Adrenal gland (tissue), 9 donors: ENCODE measurements at regions not wholly inside any gene's neighbourhood (a gene's known extent, or its start where the extent isn't known, plus 50 kb on each side); places are given as distances from the start of the nearest gene placed in this dataset.

Experiments
- DNase-seq, 7 donors: peaks; one replicate each; pipeline ENCODE4 v3.0.0-alpha.2; 2019 to 2020
- H3K27ac ChIP-seq, 5 donors: fragments of 200-600 bp; sonication (generic) in 4 of 5; 1 replicate in 3 of 5; 2 replicates in 2 of 5; pipeline versions ENCODE4 v1.5.1 to v1.8.0; 2016 to 2020; ENCODE audit warnings: mild to moderate bottlenecking in 1 of 5
- H3K27me3 ChIP-seq: fragments of 200-600 bp; 2 replicates; pipeline ENCODE4 v1.8.0; 2021
- H3K36me3 ChIP-seq, 2 donors: fragments of 200-600 bp; replicated peaks in 1 of 2; 1 replicate in 1 of 2; 2 replicates in 1 of 2; pipeline versions ENCODE4 v1.5.1 to v1.8.0; 2018 to 2022
- H3K4me1 ChIP-seq, 2 donors: fragments of 200-600 bp; replicated peaks in 1 of 2; 1 replicate in 1 of 2; 2 replicates in 1 of 2; pipeline versions ENCODE4 v1.5.1 to v1.8.0; 2018 to 2021
- H3K4me3 ChIP-seq, 4 donors: fragments of 200-600 bp; sonication (generic) in 3 of 4; one replicate each; pipeline ENCODE4 v1.5.1; 2016 to 2018
- H3K9me3 ChIP-seq, 3 donors: fragments of 200-600 bp; sonication (generic) in 1 of 3; replicated peaks in 1 of 3; 1 replicate in 2 of 3; 2 replicates in 1 of 3; pipeline versions ENCODE4 v1.5.1 to v1.8.0; 2016 to 2021
- CTCF ChIP-seq, 6 experiments: fragments of 450-650 bp in 4 of 6; fragments of 200-600 bp in 2 of 6; sonication (generic) in 1 of 6; IDR thresholded peaks; 1 replicate in 5 of 6; 2 replicates in 1 of 6; pipeline versions ENCODE4 v1.5.1 to v1.8.0; 2016 to 2021; ENCODE audit warnings: antibody characterized with exemption in 6 of 6, mild to moderate bottlenecking in 2 of 6, moderate library complexity in 1 of 6
- POLR2A ChIP-seq, 2 donors: fragments of 450-650 bp; IDR thresholded peaks; one replicate each; pipeline ENCODE4 v1.6.1; 2017; ENCODE audit warnings: antibody characterized with exemption in 2 of 2, mild to moderate bottlenecking in 2 of 2, moderate library complexity in 1 of 2
- WGBS, 4 donors: extraction: QIAGEN DNeasy Blood & Tissue Kit in 2 of 4; methylation state at CpG; one replicate each; pipeline versions ENCODE4 v1.1.5 to v1.1.7; 2013 to 2017; 5-methylcytosine and 5-hydroxymethylcytosine counted together
- intact Hi-C, 2 donors: fragments of 100-400 bp; cut with DNase I; formaldehyde crosslinking; loops; one replicate each; pipeline versions ENCODE4 v1.14.1 to v1.15.0; 2022 to 2023
- donor health status: healthy with polysubstance abuse.
- donor health status: Bipolar disorder and iron deficiency.
- donor health status: DM: yes; HTN: yes; CAD: no.
- donor health status: DM: no; HTN: no; CAD: no.
- donor health status: DM: no; HTN: no; CAD: no.

DNA sequence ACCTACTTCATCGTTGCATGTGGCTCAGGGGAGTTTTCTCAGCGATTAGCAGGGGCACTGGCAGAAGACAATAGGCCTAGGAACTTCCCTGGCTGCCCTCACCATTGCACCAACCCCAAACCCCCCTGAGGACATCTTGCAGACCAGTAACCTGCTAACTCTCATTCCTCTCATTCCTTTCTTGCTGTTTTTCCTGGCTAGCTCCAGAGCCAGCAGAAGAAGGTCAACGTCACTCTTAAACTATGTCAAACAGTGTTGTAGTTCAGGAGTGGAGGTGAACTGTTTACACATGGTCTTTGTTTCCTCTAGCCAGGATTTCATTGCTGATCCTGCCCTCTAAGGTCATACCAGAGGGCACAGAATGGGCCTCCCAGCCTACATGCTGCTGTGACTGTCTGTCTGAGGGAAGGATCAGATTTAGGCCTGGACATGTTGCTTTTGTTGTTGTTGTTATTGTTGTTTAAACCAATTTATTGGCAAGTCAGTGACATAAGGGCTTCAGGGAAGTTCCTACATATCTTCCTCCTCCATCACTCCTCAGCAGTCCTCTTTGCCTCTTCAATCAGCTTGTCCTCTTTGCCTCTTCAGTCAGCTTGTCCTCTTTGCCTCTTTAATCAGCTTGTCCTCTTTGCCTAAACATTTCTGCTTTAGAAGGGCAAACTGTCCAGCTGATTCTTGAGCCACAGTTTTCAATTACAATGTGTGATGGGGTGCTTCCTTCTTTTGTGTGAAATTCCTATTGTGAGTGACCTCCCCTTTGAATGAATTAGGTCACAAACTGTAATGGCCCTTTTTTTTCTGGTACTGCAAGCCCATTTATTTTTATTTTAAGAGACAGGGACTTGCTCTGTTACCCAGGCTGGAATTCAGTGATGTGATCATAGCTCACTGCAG, 471.9 kb upstream of the TNP1 start:
- TF ChIP-seq CTCF (IDR thresholded peaks at IDR 0.05), result no peak
- no peak for TF ChIP-seq POLR2A (IDR thresholded peaks at IDR 0.05)
- 38 to 64% (median 60%) methylated on average over 3 of the region's 3 CpGs for WGBS, 4 donors
- Histone ChIP-seq H3K36me3 (no peaks in the 10 kb centered on the region), H3K27me3 (no peaks in the 10 kb centered on the region), H3K4me3 (no peak overlapping the region), H3K9me3 (no peaks in the 10 kb centered on the region), H3K4me1 (peaks cover 0 to 5% of the 10 kb centered on the region in 2 donors), H3K27ac (peak overlapping the region in 1 of 5 donors; percentile 21)
- intact Hi-C loops, result no loop called here
- DNase-seq, result no peak

- TF ChIP-seq POLR2A (IDR thresholded peaks at IDR 0.05) (no peak), CTCF (IDR thresholded peaks at IDR 0.05) (no peak)
- no peaks in the 10 kb centered on the region for H3K36me3 ChIP-seq
- H3K4me3 ChIP-seq, result no peak overlapping the region
- H3K9me3 ChIP-seq, result no peaks in the 10 kb centered on the region
- 94 to 97% (median 96%) methylated on average over 9 of the region's 9 CpGs for WGBS, 4 donors
- no peak for DNase-seq
- H3K4me1 ChIP-seq, result peaks cover 0 to 5% of the 10 kb centered on the region in 2 donors
- H3K27ac ChIP-seq, result no peak overlapping the region
- no peaks in the 10 kb centered on the region for H3K27me3 ChIP-seq
- intact Hi-C loops, result no loop called here
Measured at GRCh38 chr2:217330647-217331046, 470.8 kb upstream of the TNP1 start.

DNA sequence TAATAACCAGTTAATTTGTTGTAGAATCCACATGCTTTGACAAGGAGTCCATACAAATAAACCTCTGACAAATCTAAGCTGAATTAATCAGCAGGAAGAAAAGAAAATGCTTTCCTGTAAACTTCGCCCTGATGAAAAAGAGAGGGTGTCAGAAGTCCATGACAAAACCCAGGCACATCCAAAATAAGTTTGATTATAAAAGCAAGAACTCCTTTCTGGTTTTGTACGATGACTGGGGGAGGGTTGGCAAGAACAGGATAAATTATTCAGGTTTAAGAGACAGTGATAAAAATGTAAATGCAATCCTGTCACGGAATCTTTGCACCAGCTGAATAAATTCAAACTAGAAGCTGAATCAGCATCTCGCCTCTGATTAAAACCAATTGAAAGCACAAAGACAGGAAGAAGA, 469.2 kb upstream of the TNP1 start:
- peaks cover 0 to 5% of the 10 kb centered on the region in 2 donors for H3K4me1 ChIP-seq
- no peaks in the 10 kb centered on the region for H3K27me3 ChIP-seq
- intact Hi-C loops, result no loop called here
- TF ChIP-seq CTCF (IDR thresholded peaks at IDR 0.05) (no peak), POLR2A (IDR thresholded peaks at IDR 0.05) (no peak)
- H3K9me3 ChIP-seq, result no peaks in the 10 kb centered on the region
- no peak overlapping the region for H3K27ac ChIP-seq
- no peaks in the 10 kb centered on the region for H3K36me3 ChIP-seq
- DNase-seq, result no peak
- no peak overlapping the region for H3K4me3 ChIP-seq
- 75 to 88% (median 80%) methylated on average over 4 of the region's 4 CpGs for WGBS, 4 donors

DNA sequence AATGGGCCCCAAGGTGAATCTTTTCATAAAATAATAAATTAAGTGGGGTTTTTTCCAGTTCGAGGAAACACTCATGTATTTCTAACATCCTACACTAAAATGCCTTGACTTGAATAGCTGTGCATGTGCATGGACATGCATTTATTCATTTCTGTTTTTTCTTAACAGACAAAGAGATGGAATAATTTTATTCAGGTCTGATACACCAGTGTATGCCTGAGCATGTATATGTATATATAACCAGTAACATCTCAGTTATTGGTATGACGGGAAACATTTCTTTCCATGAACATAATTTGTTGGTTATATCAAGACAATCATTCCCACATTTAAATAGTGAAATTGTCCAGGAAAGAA, 468.7 kb upstream of the TNP1 start:
- WGBS, 4 donors, result 91 to 97% (median 91%) methylated on average over 2 of the region's 2 CpGs
- intact Hi-C loops, result no loop called here

More for the DNA sequence above, 468.7 kb upstream of the TNP1 start:
- H3K4me3 ChIP-seq, result no peak overlapping the region
- peaks cover 0 to 5% of the 10 kb centered on the region in 2 donors for H3K4me1 ChIP-seq
- no peak for DNase-seq
- no peaks in the 10 kb centered on the region for H3K27me3 ChIP-seq
- no peak overlapping the region for H3K27ac ChIP-seq
- TF ChIP-seq CTCF (IDR thresholded peaks at IDR 0.05) (no peak), POLR2A (IDR thresholded peaks at IDR 0.05) (no peak)
- H3K36me3 ChIP-seq, result no peaks in the 10 kb centered on the region
- H3K9me3 ChIP-seq, result no peaks in the 10 kb centered on the region
